ENCODE measurements at regions not wholly inside any gene's neighbourhood (a gene's known extent, or its start where the extent isn't known, plus 50 kb on each side); places are given as distances from the start of the nearest gene placed in this dataset.

- no peak for TF ChIP-seq CTCF (IDR thresholded peaks at IDR 0.05)
- TF ChIP-seq EP300 (IDR thresholded peaks at IDR 0.05): no peak
These were observed 489.1 kb upstream of the CFAP20DC start for GRCh38 chr3:59538753-59539432.
